Stomach (tissue), 8 donors: ENCODE measurements at regions not wholly inside any gene's neighbourhood (a gene's known extent, or its start where the extent isn't known, plus 50 kb on each side); places are given as distances from the start of the nearest gene placed in this dataset.

Experiments
- DNase-seq, 2 donors: peaks; one replicate each; pipeline versions ENCODE4 v3.0.0 to v3.0.0-alpha.2; 2013 to 2019
- H3K27ac ChIP-seq, 5 donors: fragments of 200-600 bp in 4 of 5; sonication (generic) in 4 of 5; one replicate each; pipeline ENCODE4 v1.5.1; 2013 to 2019; ENCODE audit warnings: mild to moderate bottlenecking in 1 of 5, moderate library complexity in 1 of 5
- H3K27me3 ChIP-seq, 3 donors: fragments of 200-600 bp; sonication (generic); one replicate each; pipeline ENCODE4 v1.5.1; 2017 to 2019; ENCODE audit warnings: mixed run types in 1 of 3
- H3K36me3 ChIP-seq, 4 donors: fragments of 200-600 bp; sonication (generic); 1 replicate in 3 of 4; 2 replicates in 1 of 4; pipeline ENCODE4 v1.5.1; 2016 to 2019
- H3K4me1 ChIP-seq, 4 donors: fragments of 200-600 bp; sonication (generic); one replicate each; pipeline ENCODE4 v1.5.1; 2016 to 2019
- H3K4me3 ChIP-seq, 4 donors: fragments of 200-600 bp; sonication (generic) in 3 of 4; one replicate each; pipeline ENCODE4 v1.5.1; 2016 to 2019; ENCODE audit warnings: mild to moderate bottlenecking in 1 of 4
- H3K9me3 ChIP-seq, 4 donors: fragments of 200-600 bp; sonication (generic); one replicate each; pipeline ENCODE4 v1.5.1; 2016 to 2019
- EP300 ChIP-seq: sonication (generic); formaldehyde crosslinking; IDR thresholded peaks from one replicate; pipeline ENCODE4 v1.6.1; 2017; ENCODE audit warnings: antibody characterized with exemption
- POLR2A ChIP-seq, 4 donors: fragments of 450-650 bp; IDR thresholded peaks; one replicate each; pipeline ENCODE4 v1.6.1; 2016; ENCODE audit warnings: antibody characterized with exemption in 4 of 4, control low read depth in 2 of 4, mild to moderate bottlenecking in 1 of 4, moderate library complexity in 1 of 4
- POLR2AphosphoS5 ChIP-seq, 3 donors: sonication (generic); formaldehyde crosslinking; IDR thresholded peaks; one replicate each; pipeline ENCODE4 v1.6.1; 2016; ENCODE audit warnings: antibody characterized with exemption in 3 of 3
- WGBS, 5 donors: extraction: QIAGEN DNeasy Blood & Tissue Kit in 3 of 5; methylation state at CpG; one replicate each; pipeline versions ENCODE4 v1.1.5 to v1.1.7; 2013 to 2018; 5-methylcytosine and 5-hydroxymethylcytosine counted together
- intact Hi-C: fragments of 100-400 bp; cut with DNase I; formaldehyde crosslinking; loops from one replicate; pipeline ENCODE4 v1.15.1; 2023; ENCODE audit warnings: low total_unique reads
- TF ChIP-seq, protein P1 (sequence below), 7 experiments: fragments of 450-650 bp in 4 of 7; fragments of 200-600 bp in 3 of 7; sonication (generic) in 3 of 7; IDR thresholded peaks; one replicate each; pipeline ENCODE4 v1.5.1; 2016 to 2019; ENCODE audit warnings: antibody characterized with exemption in 7 of 7, control low read depth in 2 of 7, mild to moderate bottlenecking in 1 of 7
- donor health status: healthy with polysubstance abuse.
- donor health status: Bipolar disorder and iron deficiency.
- donor health status: healthy.

- no peak overlapping the region for H3K4me3 ChIP-seq
- H3K27me3 ChIP-seq: no peaks in the 10 kb centered on the region
- WGBS, 5 donors: 81 to 90% (median 88%) methylated on average over 1 of the region's 1 CpG
- intact Hi-C loops: no loop called here
- TF ChIP-seq, protein P1, sequence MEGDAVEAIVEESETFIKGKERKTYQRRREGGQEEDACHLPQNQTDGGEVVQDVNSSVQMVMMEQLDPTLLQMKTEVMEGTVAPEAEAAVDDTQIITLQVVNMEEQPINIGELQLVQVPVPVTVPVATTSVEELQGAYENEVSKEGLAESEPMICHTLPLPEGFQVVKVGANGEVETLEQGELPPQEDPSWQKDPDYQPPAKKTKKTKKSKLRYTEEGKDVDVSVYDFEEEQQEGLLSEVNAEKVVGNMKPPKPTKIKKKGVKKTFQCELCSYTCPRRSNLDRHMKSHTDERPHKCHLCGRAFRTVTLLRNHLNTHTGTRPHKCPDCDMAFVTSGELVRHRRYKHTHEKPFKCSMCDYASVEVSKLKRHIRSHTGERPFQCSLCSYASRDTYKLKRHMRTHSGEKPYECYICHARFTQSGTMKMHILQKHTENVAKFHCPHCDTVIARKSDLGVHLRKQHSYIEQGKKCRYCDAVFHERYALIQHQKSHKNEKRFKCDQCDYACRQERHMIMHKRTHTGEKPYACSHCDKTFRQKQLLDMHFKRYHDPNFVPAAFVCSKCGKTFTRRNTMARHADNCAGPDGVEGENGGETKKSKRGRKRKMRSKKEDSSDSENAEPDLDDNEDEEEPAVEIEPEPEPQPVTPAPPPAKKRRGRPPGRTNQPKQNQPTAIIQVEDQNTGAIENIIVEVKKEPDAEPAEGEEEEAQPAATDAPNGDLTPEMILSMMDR (IDR thresholded peaks at IDR 0.05): no peak
- TF ChIP-seq EP300: no peak
- TF ChIP-seq POLR2A (IDR thresholded peaks at IDR 0.05): no peak
- TF ChIP-seq POLR2AphosphoS5 (IDR thresholded peaks at IDR 0.05): no peak
- DNase-seq: peak in 1 of 2 donors; percentile 9
- no peaks in the 10 kb centered on the region for H3K36me3 ChIP-seq
- H3K4me1 ChIP-seq: no peaks in the 10 kb centered on the region
- no peaks in the 10 kb centered on the region for H3K9me3 ChIP-seq
- H3K27ac ChIP-seq: no peak overlapping the region
Observed at GRCh38 chr13:103908911-103909310, 842.7 kb upstream of the SLC10A2 start.

- Histone ChIP-seq H3K27ac (no peak overlapping the region), H3K36me3 (no peaks in the 10 kb centered on the region), H3K4me3 (no peak overlapping the region), H3K27me3 (no peaks in the 10 kb centered on the region), H3K9me3 (no peaks in the 10 kb centered on the region), H3K4me1 (no peaks in the 10 kb centered on the region)
- TF ChIP-seq, protein P1 (IDR thresholded peaks at IDR 0.05): no peak
- no peak for TF ChIP-seq POLR2A (IDR thresholded peaks at IDR 0.05)
- TF ChIP-seq POLR2AphosphoS5 (IDR thresholded peaks at IDR 0.05): no peak
- no peak for TF ChIP-seq EP300
- 64 to 77% (median 69%) methylated on average over 5 of the region's 5 CpGs for WGBS, 5 donors
- intact Hi-C loops: no loop called here
- DNase-seq: no peak
Observed at GRCh38 chr13:103908274-103908673, 842.1 kb upstream of the SLC10A2 start.

- H3K4me1 ChIP-seq: no peaks in the 10 kb centered on the region
- no peaks in the 10 kb centered on the region for H3K9me3 ChIP-seq
- WGBS, 5 donors: 84 to 87% (median 86%) methylated on average over 4 of the region's 4 CpGs
- no peak overlapping the region for H3K27ac ChIP-seq
- no peaks in the 10 kb centered on the region for H3K36me3 ChIP-seq
- no peak overlapping the region for H3K4me3 ChIP-seq
- intact Hi-C loops: no loop called here
- no peak for TF ChIP-seq POLR2A (IDR thresholded peaks at IDR 0.05)
- no peak for TF ChIP-seq POLR2AphosphoS5 (IDR thresholded peaks at IDR 0.05)
- no peak for TF ChIP-seq EP300
- TF ChIP-seq, protein P1 (IDR thresholded peaks at IDR 0.05): no peak
- DNase-seq: no peak
- H3K27me3 ChIP-seq: no peaks in the 10 kb centered on the region
Observed at GRCh38 chr13:103903790-103904189, 837.6 kb upstream of the SLC10A2 start.

DNA sequence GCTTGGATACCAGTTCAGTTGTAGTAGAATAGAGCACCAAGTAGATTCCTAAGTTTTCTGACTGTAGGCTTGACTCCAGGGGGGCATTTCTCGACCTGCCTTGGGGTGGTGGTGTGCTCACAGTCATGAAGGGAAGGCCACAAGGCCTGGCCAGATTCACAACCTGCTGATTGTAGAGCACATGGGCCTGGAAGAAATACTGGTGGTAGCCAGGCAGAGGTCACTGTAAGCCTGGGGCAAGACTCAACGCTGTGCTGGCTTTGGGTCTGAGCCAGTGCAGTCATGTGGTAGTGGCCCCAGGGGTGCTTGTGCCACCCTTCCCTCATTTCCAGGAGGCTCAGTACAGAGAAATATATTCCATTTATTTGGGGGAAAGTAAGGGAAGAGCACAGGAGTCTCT lies 832.3 kb upstream of the SLC10A2 start:
- TF ChIP-seq, protein P1 (IDR thresholded peaks at IDR 0.05): no peak
- no peak for TF ChIP-seq POLR2A (IDR thresholded peaks at IDR 0.05)
- no peak for TF ChIP-seq EP300
- TF ChIP-seq POLR2AphosphoS5 (IDR thresholded peaks at IDR 0.05): no peak
- Histone ChIP-seq H3K36me3 (no peaks in the 10 kb centered on the region), H3K4me1 (no peaks in the 10 kb centered on the region), H3K27me3 (no peaks in the 10 kb centered on the region), H3K27ac (no peak overlapping the region), H3K9me3 (no peaks in the 10 kb centered on the region), H3K4me3 (no peak overlapping the region)
- intact Hi-C loops: no loop called here
- WGBS, 5 donors: 67 to 81% (median 73%) methylated on average over 2 of the region's 2 CpGs
- no peak for DNase-seq
